ENCODE measurements at regions not wholly inside any gene's neighbourhood (a gene's known extent, or its start where the extent isn't known, plus 50 kb on each side); places are given as distances from the start of the nearest gene placed in this dataset.

- DNase-seq (ENCODE audit: low read depth), result peak; percentile 40
Observed at GRCh38 chr6:40312213-40313015, 274.8 kb downstream of the LRFN2 start.

GRCh38 chr6:40308533-40309306 lies 278.4 kb downstream of the LRFN2 start:
- DNase-seq (ENCODE audit: low read depth), result peak; percentile 18

GRCh38 chr6:40307712-40308111 lies 279.5 kb downstream of the LRFN2 start:
- no peak for DNase-seq (ENCODE audit: low read depth)

GRCh38 chr6:40302856-40303454 lies 284.2 kb downstream of the LRFN2 start:
- DNase-seq (ENCODE audit: low read depth), result no peak

GRCh38 chr6:40299681-40300080 lies 287.5 kb downstream of the LRFN2 start:
- no peak for DNase-seq (ENCODE audit: low read depth)

GRCh38 chr6:40298207-40298606 lies 289.0 kb downstream of the LRFN2 start:
- no peak for DNase-seq (ENCODE audit: low read depth)

GRCh38 chr6:40295251-40295950 lies 291.8 kb downstream of the LRFN2 start:
- peak; percentile 26 for DNase-seq (ENCODE audit: low read depth)

- DNase-seq (ENCODE audit: low read depth), result no peak
Observed at GRCh38 chr6:40293460-40294185, 293.5 kb downstream of the LRFN2 start.

GRCh38 chr6:40293060-40293459 lies 294.1 kb downstream of the LRFN2 start:
- no peak for DNase-seq (ENCODE audit: low read depth)

- DNase-seq (ENCODE audit: low read depth), result no peak
Observed at GRCh38 chr6:40290816-40291215, 296.3 kb downstream of the LRFN2 start.

- no peak for DNase-seq (ENCODE audit: low read depth)
Observed at GRCh38 chr6:40288919-40289318, 298.2 kb downstream of the LRFN2 start.

- DNase-seq (ENCODE audit: low read depth), result no peak
Observed at GRCh38 chr6:40287296-40287850, 299.8 kb downstream of the LRFN2 start.

GRCh38 chr6:40286721-40287120 lies 300.4 kb downstream of the LRFN2 start:
- no peak for DNase-seq (ENCODE audit: low read depth)

GRCh38 chr6:40285996-40286395 lies 301.2 kb downstream of the LRFN2 start:
- no peak for DNase-seq (ENCODE audit: low read depth)

GRCh38 chr6:40285535-40285934 lies 301.6 kb downstream of the LRFN2 start:
- no peak for DNase-seq (ENCODE audit: low read depth)

- DNase-seq (ENCODE audit: low read depth), result no peak
Observed at GRCh38 chr6:40282986-40283385, 304.2 kb downstream of the LRFN2 start.

- DNase-seq (ENCODE audit: low read depth), result no peak
Observed at GRCh38 chr6:40281402-40281801, 305.8 kb downstream of the LRFN2 start.

- no peak for DNase-seq (ENCODE audit: low read depth)
Observed at GRCh38 chr6:40280231-40280630, 306.9 kb downstream of the LRFN2 start.

GRCh38 chr6:40276141-40276540 lies 311.0 kb downstream of the LRFN2 start:
- DNase-seq (ENCODE audit: low read depth), result no peak

- no peak for DNase-seq (ENCODE audit: low read depth)
Observed at GRCh38 chr6:40274058-40274457, 313.1 kb downstream of the LRFN2 start.

GRCh38 chr6:40268614-40269013 lies 318.6 kb downstream of the LRFN2 start:
- DNase-seq (ENCODE audit: low read depth), result no peak
